ENCODE measurements at regions not wholly inside any gene's neighbourhood (a gene's known extent, or its start where the extent isn't known, plus 50 kb on each side); places are given as distances from the start of the nearest gene placed in this dataset.

GRCh38 chr3:174531262-174531982 is 327.7 kb upstream of the NAALADL2 start:
- no peak overlapping the region for H3K4me3 ChIP-seq (replicated peaks; ENCODE audit: low read depth, low read length)
- DNase-seq (ENCODE audit: low read depth): no peak
- no peak for TF ChIP-seq CTCF (IDR thresholded peaks at IDR 0.05; ENCODE audit: low read length, missing control alignments)

- no peak for TF ChIP-seq CTCF (IDR thresholded peaks at IDR 0.05; ENCODE audit: low read length, missing control alignments)
- DNase-seq (ENCODE audit: low read depth): no peak
- H3K4me3 ChIP-seq (replicated peaks; ENCODE audit: low read depth, low read length): no peak overlapping the region
These were observed 326.9 kb upstream of the NAALADL2 start for GRCh38 chr3:174532216-174532615.

GRCh38 chr3:174532776-174533175 is 326.4 kb upstream of the NAALADL2 start:
- DNase-seq (ENCODE audit: low read depth): no peak
- no peak overlapping the region for H3K4me3 ChIP-seq (replicated peaks; ENCODE audit: low read depth, low read length)
- no peak for TF ChIP-seq CTCF (IDR thresholded peaks at IDR 0.05; ENCODE audit: low read length, missing control alignments)

- TF ChIP-seq CTCF (IDR thresholded peaks at IDR 0.05; ENCODE audit: low read length, missing control alignments): no peak
- peak; percentile 34 for DNase-seq (ENCODE audit: low read depth)
- no peak overlapping the region for H3K4me3 ChIP-seq (replicated peaks; ENCODE audit: low read depth, low read length)
These were observed 325.8 kb upstream of the NAALADL2 start for GRCh38 chr3:174533286-174533685.

- DNase-seq (ENCODE audit: low read depth): no peak
- TF ChIP-seq CTCF (IDR thresholded peaks at IDR 0.05; ENCODE audit: low read length, missing control alignments): no peak
These were observed 322.8 kb upstream of the NAALADL2 start for GRCh38 chr3:174536319-174536718.

GRCh38 chr3:174538151-174538550 is 321.0 kb upstream of the NAALADL2 start:
- no peak for TF ChIP-seq CTCF (IDR thresholded peaks at IDR 0.05; ENCODE audit: low read length, missing control alignments)

More at GRCh38 chr3:174536319-174536718, 322.8 kb upstream of the NAALADL2 start:
- H3K4me3 ChIP-seq (replicated peaks; ENCODE audit: low read depth, low read length): no peak overlapping the region

More at GRCh38 chr3:174538151-174538550, 321.0 kb upstream of the NAALADL2 start:
- DNase-seq (ENCODE audit: low read depth): no peak
- H3K4me3 ChIP-seq (replicated peaks; ENCODE audit: low read depth, low read length): no peak overlapping the region
